GM10266 (cell line): ENCODE measurements at regions not wholly inside any gene's neighbourhood (a gene's known extent, or its start where the extent isn't known, plus 50 kb on each side); places are given as distances from the start of the nearest gene placed in this dataset.

Source experiments
- DNase-seq: peaks from one replicate; pipeline ENCODE4 v3.0.0; 2012; ENCODE audit errors: extremely low spot score
- TF ChIP-seq, protein P1 (sequence below): IDR thresholded peaks from 2 replicates; pipeline ENCODE4 v1.5.1; 2012; ENCODE audit warnings: mild to moderate bottlenecking, low read depth; ENCODE audit not compliant: control insufficient read depth, insufficient read depth; ENCODE audit errors: missing control alignments

GRCh38 chr4:38598489-38598888 lies 65.5 kb upstream of the KLF3 start:
- TF ChIP-seq, protein P1, sequence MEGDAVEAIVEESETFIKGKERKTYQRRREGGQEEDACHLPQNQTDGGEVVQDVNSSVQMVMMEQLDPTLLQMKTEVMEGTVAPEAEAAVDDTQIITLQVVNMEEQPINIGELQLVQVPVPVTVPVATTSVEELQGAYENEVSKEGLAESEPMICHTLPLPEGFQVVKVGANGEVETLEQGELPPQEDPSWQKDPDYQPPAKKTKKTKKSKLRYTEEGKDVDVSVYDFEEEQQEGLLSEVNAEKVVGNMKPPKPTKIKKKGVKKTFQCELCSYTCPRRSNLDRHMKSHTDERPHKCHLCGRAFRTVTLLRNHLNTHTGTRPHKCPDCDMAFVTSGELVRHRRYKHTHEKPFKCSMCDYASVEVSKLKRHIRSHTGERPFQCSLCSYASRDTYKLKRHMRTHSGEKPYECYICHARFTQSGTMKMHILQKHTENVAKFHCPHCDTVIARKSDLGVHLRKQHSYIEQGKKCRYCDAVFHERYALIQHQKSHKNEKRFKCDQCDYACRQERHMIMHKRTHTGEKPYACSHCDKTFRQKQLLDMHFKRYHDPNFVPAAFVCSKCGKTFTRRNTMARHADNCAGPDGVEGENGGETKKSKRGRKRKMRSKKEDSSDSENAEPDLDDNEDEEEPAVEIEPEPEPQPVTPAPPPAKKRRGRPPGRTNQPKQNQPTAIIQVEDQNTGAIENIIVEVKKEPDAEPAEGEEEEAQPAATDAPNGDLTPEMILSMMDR = no peak

DNA sequence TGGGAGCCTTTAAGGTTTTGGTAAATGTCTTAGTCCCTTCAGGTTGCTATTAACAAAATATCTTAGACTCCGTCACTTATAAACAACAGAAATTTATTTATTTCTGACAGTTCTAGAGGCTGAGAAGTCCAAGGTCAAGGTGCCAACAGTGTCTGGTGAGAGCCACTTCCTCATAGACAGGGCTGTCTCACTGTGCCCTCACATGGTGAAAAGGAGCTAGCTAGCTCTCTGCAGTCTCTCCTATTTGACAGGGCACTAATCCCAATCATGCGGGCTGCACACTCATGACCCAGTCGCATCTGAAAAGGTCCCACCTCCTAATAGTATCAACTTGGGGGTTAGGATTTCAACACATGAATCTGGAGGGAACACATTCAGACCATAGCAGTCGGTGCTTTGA lies 63.4 kb upstream of the KLF3 start:
- no peak for DNase-seq
- TF ChIP-seq, protein P1 = peak; percentile 20

More at GRCh38 chr4:38598489-38598888, 65.5 kb upstream of the KLF3 start:
- no peak for DNase-seq

DNA sequence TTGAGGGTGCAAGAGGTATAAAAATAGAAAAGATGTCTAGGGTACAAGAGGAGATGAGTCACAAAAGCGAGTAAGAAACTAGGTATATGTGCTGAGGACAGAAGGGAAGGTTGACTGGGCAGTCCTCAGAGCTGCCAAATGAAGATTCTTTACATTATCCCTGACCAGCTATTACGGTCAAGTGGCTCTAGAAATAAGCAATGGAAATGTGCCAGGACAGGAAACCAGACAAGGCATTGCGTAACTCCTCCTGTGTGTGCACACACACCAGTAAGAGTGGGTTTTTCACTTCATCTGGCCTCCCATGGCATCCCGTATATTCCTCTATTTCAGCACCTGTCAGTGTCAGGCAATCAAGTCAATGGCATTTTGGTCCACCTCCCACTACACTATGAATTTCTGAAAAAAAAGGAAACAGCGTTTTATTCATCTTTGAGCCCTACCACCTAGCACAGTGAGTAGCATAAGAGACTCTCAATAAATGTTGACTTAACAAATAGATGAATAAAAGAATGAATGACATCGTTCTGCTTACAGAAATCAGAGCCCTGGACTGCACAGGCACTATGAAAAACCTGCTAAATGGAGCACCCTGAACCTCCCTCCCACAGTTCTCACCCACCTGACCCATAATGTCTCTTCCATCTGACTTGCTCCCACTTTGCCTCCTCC lies 62.6 kb upstream of the KLF3 start:
- no peak for DNase-seq
- TF ChIP-seq, protein P1 = no peak

DNA sequence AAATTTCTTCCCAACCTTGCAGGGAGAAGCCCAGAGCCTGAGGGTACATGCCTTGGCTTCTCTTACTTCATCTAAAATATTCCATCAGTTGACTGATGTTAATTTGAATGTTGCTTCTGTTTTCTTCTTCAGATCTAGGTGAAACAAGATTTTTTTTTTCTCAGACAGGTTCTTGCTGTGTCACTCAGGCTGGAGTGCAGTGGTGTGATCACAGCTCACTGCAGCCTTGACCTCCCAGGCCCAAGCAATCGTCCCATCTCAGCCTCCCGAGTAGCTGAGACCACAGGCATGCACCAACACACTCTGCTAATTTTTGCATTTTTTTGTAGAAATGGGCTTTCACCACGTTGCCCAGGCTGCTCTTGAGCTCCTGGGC lies 62.1 kb upstream of the KLF3 start:
- TF ChIP-seq, protein P1 = no peak
- no peak for DNase-seq

DNA sequence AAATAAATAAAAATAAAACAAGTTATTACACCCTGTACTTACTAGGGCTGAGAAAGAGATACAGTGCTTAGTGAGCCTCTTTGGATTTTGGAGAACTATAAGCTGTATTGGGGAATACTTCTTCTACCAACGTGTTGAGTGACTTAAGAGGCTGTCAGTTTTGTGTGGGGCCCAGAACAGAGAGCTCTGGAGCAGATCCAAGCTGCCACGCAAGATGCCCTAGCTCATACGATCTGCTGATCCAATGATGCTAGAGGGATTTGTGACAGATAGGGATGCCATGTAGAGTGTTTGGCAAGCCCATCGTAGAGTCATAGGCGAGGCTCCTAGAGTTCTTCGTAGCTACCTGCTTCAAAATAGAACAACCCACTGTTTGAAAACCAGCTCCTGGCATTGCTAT lies 60.3 kb upstream of the KLF3 start:
- TF ChIP-seq, protein P1 = no peak
- no peak for DNase-seq

GRCh38 chr4:38605181-38605752 lies 58.7 kb upstream of the KLF3 start:
- TF ChIP-seq, protein P1 = no peak
- DNase-seq = no peak
